ENCODE measurements at regions not wholly inside any gene's neighbourhood (a gene's known extent, or its start where the extent isn't known, plus 50 kb on each side); places are given as distances from the start of the nearest gene placed in this dataset.

DNA sequence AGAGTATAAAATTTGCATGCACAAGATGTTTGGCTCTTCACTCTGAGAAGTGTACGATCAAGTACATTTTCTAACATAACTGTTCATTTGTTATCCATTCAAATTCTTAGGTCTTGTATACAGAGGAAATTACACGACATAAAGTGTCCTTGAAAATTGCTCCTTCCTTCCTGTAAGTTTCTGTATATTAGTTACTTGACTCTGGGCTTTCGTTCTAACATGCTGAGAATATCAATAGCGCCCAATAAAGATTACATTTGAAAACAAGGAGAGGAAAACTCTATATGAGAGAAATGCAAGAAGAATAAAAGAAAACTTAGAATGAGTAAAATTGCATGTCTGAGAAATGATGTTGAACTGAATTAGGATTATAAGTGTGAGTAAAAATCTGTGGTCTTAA lies 722.5 kb upstream of the CADM2 start:
- H3K79me2 ChIP-seq = no peaks in the 10 kb centered on the region
- TF ChIP-seq, protein P1, sequence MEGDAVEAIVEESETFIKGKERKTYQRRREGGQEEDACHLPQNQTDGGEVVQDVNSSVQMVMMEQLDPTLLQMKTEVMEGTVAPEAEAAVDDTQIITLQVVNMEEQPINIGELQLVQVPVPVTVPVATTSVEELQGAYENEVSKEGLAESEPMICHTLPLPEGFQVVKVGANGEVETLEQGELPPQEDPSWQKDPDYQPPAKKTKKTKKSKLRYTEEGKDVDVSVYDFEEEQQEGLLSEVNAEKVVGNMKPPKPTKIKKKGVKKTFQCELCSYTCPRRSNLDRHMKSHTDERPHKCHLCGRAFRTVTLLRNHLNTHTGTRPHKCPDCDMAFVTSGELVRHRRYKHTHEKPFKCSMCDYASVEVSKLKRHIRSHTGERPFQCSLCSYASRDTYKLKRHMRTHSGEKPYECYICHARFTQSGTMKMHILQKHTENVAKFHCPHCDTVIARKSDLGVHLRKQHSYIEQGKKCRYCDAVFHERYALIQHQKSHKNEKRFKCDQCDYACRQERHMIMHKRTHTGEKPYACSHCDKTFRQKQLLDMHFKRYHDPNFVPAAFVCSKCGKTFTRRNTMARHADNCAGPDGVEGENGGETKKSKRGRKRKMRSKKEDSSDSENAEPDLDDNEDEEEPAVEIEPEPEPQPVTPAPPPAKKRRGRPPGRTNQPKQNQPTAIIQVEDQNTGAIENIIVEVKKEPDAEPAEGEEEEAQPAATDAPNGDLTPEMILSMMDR (IDR thresholded peaks at IDR 0.05; ENCODE audit: poor library complexity) = no peak
- TF ChIP-seq EZH2 (IDR thresholded peaks at IDR 0.05; ENCODE audit: borderline replicate concordance) (no peak), EZH2phosphoT487 (IDR thresholded peaks at IDR 0.05; ENCODE audit: low read depth, severe bottlenecking, unreplicated experiment) (no peak)
- WGBS (ENCODE audit: low lambda C conversion rate, missing lambda C conversion rate) = 78% methylated on average over 4 of the region's 4 CpGs

DNA sequence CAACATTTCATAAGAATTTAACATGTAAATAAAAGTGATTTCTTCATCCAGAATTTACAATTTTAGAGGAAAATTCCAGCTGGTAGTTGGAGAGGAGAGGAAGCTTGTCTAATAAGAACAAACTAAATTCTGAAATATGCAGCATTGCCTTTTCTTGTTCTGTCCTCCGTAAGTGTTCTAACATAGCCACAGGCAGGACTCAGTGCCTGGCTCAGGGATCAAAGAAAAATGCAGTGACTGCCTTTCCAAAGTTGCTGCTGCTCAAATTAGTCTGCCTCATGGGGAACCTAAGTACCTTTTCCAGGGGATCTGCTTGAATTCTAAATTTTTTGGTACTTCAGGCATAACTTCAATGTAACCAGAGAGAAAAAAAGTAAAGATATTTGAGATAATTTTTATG lies 713.0 kb upstream of the CADM2 start:
- Histone ChIP-seq H3K4me3 (no peak overlapping the region), H4K20me1 (ENCODE audit: insufficient read depth, poor library complexity, severe bottlenecking) (no peaks in the 10 kb centered on the region), H3K27me3 (no peaks in the 10 kb centered on the region), H3K4me1 (ENCODE audit: insufficient read depth) (no peaks in the 10 kb centered on the region), H3K27ac (no peak overlapping the region), H3K9me2 (replicated peaks; ENCODE audit: insufficient read depth) (no peaks in the 10 kb centered on the region), H3K36me3 (replicated peaks; ENCODE audit: insufficient read depth, low read depth) (no peaks in the 10 kb centered on the region), H3K79me2 (no peaks in the 10 kb centered on the region), H3K9me3 (ENCODE audit: low read depth) (no peaks in the 10 kb centered on the region), H3K4me2 (no peak overlapping the region), H2AFZ (no peak overlapping the region)
- WGBS (ENCODE audit: low lambda C conversion rate, missing lambda C conversion rate) = 68% methylated on average over 1 of the region's 1 CpG
- DNase-seq (ENCODE audit: low spot score) = no peak
- TF ChIP-seq EZH2phosphoT487 (IDR thresholded peaks at IDR 0.05; ENCODE audit: low read depth, severe bottlenecking, unreplicated experiment) = no peak

More for the DNA sequence above, 722.5 kb upstream of the CADM2 start:
- Histone ChIP-seq H3K4me3 (no peak overlapping the region), H3K9me3 (ENCODE audit: low read depth) (no peaks in the 10 kb centered on the region), H3K4me1 (ENCODE audit: insufficient read depth) (no peaks in the 10 kb centered on the region), H3K4me2 (no peak overlapping the region), H3K9me2 (replicated peaks; ENCODE audit: insufficient read depth) (no peaks in the 10 kb centered on the region), H3K36me3 (replicated peaks; ENCODE audit: insufficient read depth, low read depth) (no peaks in the 10 kb centered on the region), H4K20me1 (ENCODE audit: insufficient read depth, poor library complexity, severe bottlenecking) (no peaks in the 10 kb centered on the region), H3K27me3 (no peaks in the 10 kb centered on the region), H2AFZ (no peak overlapping the region), H3K27ac (no peak overlapping the region)
- DNase-seq (ENCODE audit: low spot score) = no peak

DNA sequence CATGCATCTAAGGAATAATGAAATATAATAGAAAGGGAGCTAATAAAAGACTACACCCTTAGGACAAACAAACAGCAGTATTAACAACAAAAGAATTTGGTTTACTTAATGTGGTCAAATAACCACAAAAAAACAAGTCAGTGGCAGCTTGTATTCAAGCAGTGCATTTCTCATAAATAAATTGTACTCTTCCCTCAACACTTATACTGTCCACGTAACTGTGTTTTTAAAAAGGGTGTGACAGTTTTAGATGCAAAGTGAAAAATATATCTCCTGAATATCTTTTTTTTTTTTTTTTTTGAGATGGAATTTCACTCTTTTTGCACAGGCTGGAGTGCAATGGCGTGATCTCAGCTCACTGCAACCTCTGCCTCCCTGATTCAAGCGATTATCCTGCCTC lies 698.2 kb upstream of the CADM2 start:
- Histone ChIP-seq H3K27ac (no peak overlapping the region), H3K9me3 (ENCODE audit: low read depth) (no peaks in the 10 kb centered on the region), H3K9me2 (replicated peaks; ENCODE audit: insufficient read depth) (no peaks in the 10 kb centered on the region), H3K4me2 (no peak overlapping the region), H2AFZ (no peak overlapping the region), H3K27me3 (no peaks in the 10 kb centered on the region), H3K4me1 (ENCODE audit: insufficient read depth) (no peaks in the 10 kb centered on the region), H4K20me1 (ENCODE audit: insufficient read depth, poor library complexity, severe bottlenecking) (no peaks in the 10 kb centered on the region), H3K79me2 (no peaks in the 10 kb centered on the region), H3K4me3 (no peak overlapping the region), H3K36me3 (replicated peaks; ENCODE audit: insufficient read depth, low read depth) (no peaks in the 10 kb centered on the region)
- WGBS (ENCODE audit: low lambda C conversion rate, missing lambda C conversion rate) = 81% methylated on average over 3 of the region's 3 CpGs
- TF ChIP-seq EZH2 (IDR thresholded peaks at IDR 0.05; ENCODE audit: borderline replicate concordance) (no peak), EZH2phosphoT487 (IDR thresholded peaks at IDR 0.05; ENCODE audit: low read depth, severe bottlenecking, unreplicated experiment) (no peak)
- TF ChIP-seq, protein P1 (IDR thresholded peaks at IDR 0.05; ENCODE audit: poor library complexity) = no peak
- DNase-seq (ENCODE audit: low spot score) = no peak

DNA sequence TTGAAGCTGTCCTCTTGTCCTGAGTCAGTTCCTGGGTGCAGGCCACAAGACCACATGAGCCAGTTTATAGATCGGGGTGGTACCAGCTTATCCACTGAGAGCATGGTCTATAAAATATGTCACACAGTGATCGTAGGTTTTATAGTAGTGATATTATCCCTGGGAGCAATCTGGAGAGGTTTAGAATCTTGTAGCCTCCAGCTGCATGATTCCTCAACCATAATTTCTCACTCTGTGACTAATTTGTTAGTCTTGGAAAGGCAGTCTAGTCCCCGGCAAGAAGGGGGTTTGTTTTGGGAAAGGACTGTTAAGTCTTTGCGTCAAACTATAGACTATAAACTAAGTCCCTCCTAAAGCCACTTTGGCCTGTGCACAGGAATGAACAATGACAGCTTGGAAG lies 693.0 kb upstream of the CADM2 start:
- TF ChIP-seq, protein P1 (IDR thresholded peaks at IDR 0.05; ENCODE audit: poor library complexity) = no peak
- no peak for TF ChIP-seq EZH2phosphoT487 (IDR thresholded peaks at IDR 0.05; ENCODE audit: low read depth, severe bottlenecking, unreplicated experiment)
- TF ChIP-seq EZH2 (IDR thresholded peaks at IDR 0.05; ENCODE audit: borderline replicate concordance) = no peak
- 90% methylated on average over 4 of the region's 4 CpGs for WGBS (ENCODE audit: low lambda C conversion rate, missing lambda C conversion rate)

More for the DNA sequence above, 693.0 kb upstream of the CADM2 start:
- H3K9me2 ChIP-seq (replicated peaks; ENCODE audit: insufficient read depth) = no peaks in the 10 kb centered on the region
- H3K36me3 ChIP-seq (replicated peaks; ENCODE audit: insufficient read depth, low read depth) = no peaks in the 10 kb centered on the region
- no peak overlapping the region for H3K4me3 ChIP-seq
- no peaks in the 10 kb centered on the region for H3K9me3 ChIP-seq (ENCODE audit: low read depth)
- no peak overlapping the region for H3K4me2 ChIP-seq
- no peaks in the 10 kb centered on the region for H4K20me1 ChIP-seq (ENCODE audit: insufficient read depth, poor library complexity, severe bottlenecking)
- H3K4me1 ChIP-seq (ENCODE audit: insufficient read depth) = no peaks in the 10 kb centered on the region
- no peak for DNase-seq (ENCODE audit: low spot score)
- H3K27ac ChIP-seq = no peak overlapping the region
- H3K27me3 ChIP-seq = no peaks in the 10 kb centered on the region
- no peaks in the 10 kb centered on the region for H3K79me2 ChIP-seq
- no peak overlapping the region for H2AFZ ChIP-seq

Measured in hepatocyte (in vitro differentiated cells).